ENCODE measurements at regions not wholly inside any gene's neighbourhood (a gene's known extent, or its start where the extent isn't known, plus 50 kb on each side); places are given as distances from the start of the nearest gene placed in this dataset.

GRCh38 chr3:82506204-82506603, 744.8 kb upstream of the GBE1 start:
- TF ChIP-seq TAF1 (IDR thresholded peaks at IDR 0.05; ENCODE audit: borderline replicate concordance, insufficient read depth, low read length) = no peak
- no peak for TF ChIP-seq REST (IDR thresholded peaks at IDR 0.05; ENCODE audit: insufficient read depth in 1 of 2, low read depth in 2 of 2, low read length in 2 of 2)
- no peak for TF ChIP-seq POLR2AphosphoS5 (IDR thresholded peaks at IDR 0.05; ENCODE audit: low read depth, low read length)
- no peak for TF ChIP-seq SIN3A (IDR thresholded peaks at IDR 0.05; ENCODE audit: borderline replicate concordance, insufficient read depth, low read length)
- TF ChIP-seq FOXP2 (optimal IDR thresholded peaks at IDR 0.05; ENCODE audit: borderline replicate concordance, extremely low read depth, extremely low read length, insufficient read depth) = no peak

GRCh38 chr3:82505079-82505756, 743.8 kb upstream of the GBE1 start:
- TF ChIP-seq FOXP2 (optimal IDR thresholded peaks at IDR 0.05; ENCODE audit: borderline replicate concordance, extremely low read depth, extremely low read length, insufficient read depth) = no peak
- no peak for TF ChIP-seq POLR2AphosphoS5 (IDR thresholded peaks at IDR 0.05; ENCODE audit: low read depth, low read length)
- TF ChIP-seq REST (IDR thresholded peaks at IDR 0.05; ENCODE audit: insufficient read depth in 1 of 2, low read depth in 2 of 2, low read length in 2 of 2) = no peak
- no peak for TF ChIP-seq TAF1 (IDR thresholded peaks at IDR 0.05; ENCODE audit: borderline replicate concordance, insufficient read depth, low read length)
- no peak for TF ChIP-seq SIN3A (IDR thresholded peaks at IDR 0.05; ENCODE audit: borderline replicate concordance, insufficient read depth, low read length)

- TF ChIP-seq SIN3A (IDR thresholded peaks at IDR 0.05; ENCODE audit: borderline replicate concordance, insufficient read depth, low read length) (no peak), REST (IDR thresholded peaks at IDR 0.05; ENCODE audit: insufficient read depth in 1 of 2, low read depth in 2 of 2, low read length in 2 of 2) (no peak), TAF1 (IDR thresholded peaks at IDR 0.05; ENCODE audit: borderline replicate concordance, insufficient read depth, low read length) (no peak), POLR2AphosphoS5 (IDR thresholded peaks at IDR 0.05; ENCODE audit: low read depth, low read length) (no peak), FOXP2 (optimal IDR thresholded peaks at IDR 0.05; ENCODE audit: borderline replicate concordance, extremely low read depth, extremely low read length, insufficient read depth) (no peak)
Measured at GRCh38 chr3:82498186-82498585, 736.7 kb upstream of the GBE1 start.

- TF ChIP-seq FOXP2 (optimal IDR thresholded peaks at IDR 0.05; ENCODE audit: borderline replicate concordance, extremely low read depth, extremely low read length, insufficient read depth) (no peak), SIN3A (IDR thresholded peaks at IDR 0.05; ENCODE audit: borderline replicate concordance, insufficient read depth, low read length) (no peak), TAF1 (IDR thresholded peaks at IDR 0.05; ENCODE audit: borderline replicate concordance, insufficient read depth, low read length) (no peak), REST (IDR thresholded peaks at IDR 0.05; ENCODE audit: insufficient read depth in 1 of 2, low read depth in 2 of 2, low read length in 2 of 2) (no peak), POLR2AphosphoS5 (IDR thresholded peaks at IDR 0.05; ENCODE audit: low read depth, low read length) (no peak)
Measured at GRCh38 chr3:82496890-82497560, 735.6 kb upstream of the GBE1 start.
